IMR-90 (cell line): ENCODE measurements at regions not wholly inside any gene's neighbourhood (a gene's known extent, or its start where the extent isn't known, plus 50 kb on each side); places are given as distances from the start of the nearest gene placed in this dataset.

Experiments used
- ATAC-seq: fragments of 200-7000 bp; cut with Tn5 transposase; 2 replicates; pipeline ENCODE4 v1.9.1; 2020; ENCODE audit warnings: low read depth, mild to moderate bottlenecking, moderate library complexity
- BruUV-seq: library from RNA; stranded (reverse); fragments of 400-500 nt; replicated peaks from 2 replicates; lab custom pipeline; 2021; lab: Mats Ljungman, UMichigan
- CTCF ChIA-PET: fragments of 300-600 bp; formaldehyde crosslinking; extraction: SDS; loops from one replicate; lab custom pipeline; 2021; ENCODE audit warnings: antibody characterized with exemption; lab: Yijun Ruan, JAX
- POLR2A ChIA-PET: fragments of 300-600 bp; sonication (Branson Sonifier 250); formaldehyde crosslinking; loops from one replicate; lab custom pipeline; 2022; ENCODE audit warnings: antibody characterized with exemption; ENCODE audit not compliant: unreplicated experiment; lab: Charles Lee
- DNase-seq: peaks from one replicate; pipeline ENCODE4 v3.0.0; 2013
- H2AFZ ChIP-seq: replicated peaks from 2 replicates; pipeline ENCODE3; 2013; ENCODE audit warnings: low read length, mild to moderate bottlenecking; ENCODE audit not compliant: poor library complexity
- H2AK5ac ChIP-seq: 2 replicates; pipeline ENCODE4 v1.6.1; 2013; ENCODE audit warnings: low read depth, low read length, inconsistent platforms
- H2AK9ac ChIP-seq: replicated peaks from 2 replicates; pipeline ENCODE3; 2013; ENCODE audit warnings: mild to moderate bottlenecking, low read depth, low read length, moderate library complexity; ENCODE audit not compliant: poor library complexity
- H2BK120ac ChIP-seq: 2 replicates; pipeline ENCODE4 v1.6.1; 2013; ENCODE audit warnings: low read depth, low read length, inconsistent platforms
- H2BK15ac ChIP-seq: 3 replicates; pipeline ENCODE4 v1.6.1; 2013; ENCODE audit warnings: low read depth, low read length, inconsistent platforms
- H2BK20ac ChIP-seq: 2 replicates; pipeline ENCODE4 v1.6.1; 2013; ENCODE audit warnings: low read depth, mild to moderate bottlenecking, inconsistent platforms, low read length, moderate library complexity
- H2BK5ac ChIP-seq: 2 replicates; pipeline ENCODE4 v1.6.1; 2013; ENCODE audit warnings: mild to moderate bottlenecking, low read depth, low read length, inconsistent platforms; ENCODE audit not compliant: poor library complexity, severe bottlenecking
- H3K14ac ChIP-seq: replicated peaks from 2 replicates; pipeline ENCODE4 v1.6.1; 2013; ENCODE audit warnings: low read depth, low read length, inconsistent platforms
- H3K18ac ChIP-seq: 2 replicates; pipeline ENCODE4 v1.6.1; 2013; ENCODE audit warnings: low read depth, low read length, control low read depth
- H3K23ac ChIP-seq: 2 replicates; pipeline ENCODE4 v1.6.1; 2013; ENCODE audit warnings: low read depth, low read length, inconsistent platforms
- H3K27ac ChIP-seq: 2 replicates; pipeline ENCODE4 v1.5.1; 2013; ENCODE audit warnings: mild to moderate bottlenecking, control low read depth, low read length; ENCODE audit not compliant: insufficient read depth
- H3K27me3 ChIP-seq: 2 replicates; pipeline ENCODE4 v1.6.1; 2013; ENCODE audit warnings: low read length; ENCODE audit not compliant: control insufficient read depth, insufficient read depth
- H3K36me3 ChIP-seq: 2 replicates; pipeline ENCODE4 v1.6.1; 2013; ENCODE audit warnings: low read length, mixed read lengths; ENCODE audit not compliant: control insufficient read depth, insufficient read depth
- H3K4ac ChIP-seq: 2 replicates; pipeline ENCODE4 v1.6.1; 2013; ENCODE audit warnings: low read depth, low read length, inconsistent platforms
- H3K4me1 ChIP-seq: 2 replicates; pipeline ENCODE4 v1.6.1; 2013; ENCODE audit warnings: low read length, mixed read lengths; ENCODE audit not compliant: control insufficient read depth, insufficient read depth
- H3K4me2 ChIP-seq: 2 replicates; pipeline ENCODE4 v1.6.1; 2013; ENCODE audit warnings: low read depth, mild to moderate bottlenecking, control low read depth, low read length, moderate library complexity
- H3K4me3 ChIP-seq: 2 replicates; pipeline ENCODE4 v1.5.1; 2013; ENCODE audit warnings: low read depth, mild to moderate bottlenecking, control low read depth, low read length, moderate library complexity; ENCODE audit not compliant: insufficient read depth
- H3K56ac ChIP-seq: 2 replicates; pipeline ENCODE4 v1.6.1; 2013; ENCODE audit warnings: low read length, inconsistent platforms; ENCODE audit not compliant: insufficient read depth; ENCODE audit errors: extremely low read depth
- H3K79me1 ChIP-seq, 2 experiments: 2 replicates each; pipeline ENCODE4 v1.6.1; 2013; ENCODE audit warnings: low read length in 2 of 2, inconsistent platforms in 1 of 2, low read depth in 1 of 2
- H3K9ac ChIP-seq: 2 replicates; pipeline ENCODE4 v1.6.1; 2013; ENCODE audit warnings: low read depth, low read length, control low read depth
- H3K9me1 ChIP-seq: 2 replicates; pipeline ENCODE4 v1.6.1; 2013; ENCODE audit warnings: low read length, inconsistent platforms; ENCODE audit not compliant: insufficient read depth
- H3K9me3 ChIP-seq: 2 replicates; pipeline ENCODE4 v1.6.1; 2013; ENCODE audit warnings: low read length; ENCODE audit not compliant: control insufficient read depth, insufficient read depth
- H4K20me1 ChIP-seq: 2 replicates; pipeline ENCODE4 v1.6.1; 2013; ENCODE audit warnings: low read length, inconsistent platforms; ENCODE audit not compliant: insufficient read depth
- H4K5ac ChIP-seq: 2 replicates; pipeline ENCODE4 v1.6.1; 2013; ENCODE audit warnings: mild to moderate bottlenecking, low read depth, low read length, control low read depth
- H4K8ac ChIP-seq, 2 experiments: 2 replicates each; pipeline ENCODE4 v1.6.1; 2013; ENCODE audit warnings: low read depth in 2 of 2, low read length in 2 of 2, control low read depth in 1 of 2, inconsistent platforms in 1 of 2
- H4K91ac ChIP-seq: 2 replicates; pipeline ENCODE4 v1.6.1; 2013; ENCODE audit warnings: low read depth, low read length, inconsistent platforms; ENCODE audit not compliant: insufficient read depth
- CHD1 ChIP-seq: IDR thresholded peaks from 2 replicates; pipeline ENCODE4 v1.6.1; 2012; ENCODE audit warnings: low read depth, low read length, improper control_type of control experiment
- CTCF ChIP-seq: conservative IDR thresholded peaks from 2 replicates; pipeline ENCODE4 v1.5.1; 2012; ENCODE audit warnings: mild to moderate bottlenecking, low read depth, low read length, improper control_type of control experiment
- FOS ChIP-seq: fragments of 150-350 bp; IDR thresholded peaks from 2 replicates; pipeline ENCODE4 v1.6.1; 2016; ENCODE audit warnings: low read depth, low read length
- MAFK ChIP-seq: IDR thresholded peaks from 2 replicates; pipeline ENCODE4 v1.6.1; 2012; ENCODE audit warnings: low read depth, low read length, improper control_type of control experiment
- MAZ ChIP-seq: IDR thresholded peaks from 2 replicates; pipeline ENCODE4 v1.6.1; 2012; ENCODE audit warnings: low read depth, mild to moderate bottlenecking, low read length, improper control_type of control experiment, moderate library complexity, borderline replicate concordance
- MXI1 ChIP-seq: IDR thresholded peaks from 2 replicates; pipeline ENCODE4 v1.6.1; 2012; ENCODE audit warnings: low read depth, mild to moderate bottlenecking, low read length, moderate library complexity, borderline replicate concordance
- RAD21 ChIP-seq: IDR thresholded peaks from 2 replicates; pipeline ENCODE4 v1.6.1; 2012; ENCODE audit warnings: low read length, improper control_type of control experiment
- WGBS, 2 experiments: methylation state at CpG; one replicate each; pipeline versions ENCODE4 v1.1.5 to v1.1.7; 2013; ENCODE audit warnings: missing lambda C conversion rate in 2 of 2; ENCODE audit not compliant: insufficient read length in 1 of 2; ENCODE audit errors: extremely low coverage in 2 of 2; 5-methylcytosine and 5-hydroxymethylcytosine counted together
- dilution Hi-C: fragments of 300-500 bp; cut with HindIII; formaldehyde crosslinking; loops from one replicate; pipeline ENCODE4 v1.14.3; 2018; ENCODE audit warnings: low sequenced_read_pairs; ENCODE audit not compliant: unreplicated experiment
- in situ Hi-C: fragments of 300-500 bp; cut with MboI; formaldehyde crosslinking; loops from 3 replicates; pipeline ENCODE4 v1.14.3; 2019; ENCODE audit warnings: low sequenced_read_pairs, inconsistent platforms, mixed read lengths
- intact Hi-C: fragments of 100-400 bp; cut with micrococcal nuclease; formaldehyde crosslinking; loops from 2 replicates; pipeline ENCODE4 v1.10.0; 2022

GRCh38 chr4:60081839-60082238 is 1118.3 kb upstream of the ADGRL3 start:
- Histone ChIP-seq H2BK5ac (no peak overlapping the region), H3K9me3 (peaks cover 6% of the 10 kb centered on the region), H3K79me1 (no peaks in the 10 kb centered on the region), H3K4me1 (no peaks in the 10 kb centered on the region), H2BK20ac (no peak overlapping the region), H2AK9ac (no peak overlapping the region), H2AK5ac (no peak overlapping the region), H3K27me3 (no peaks in the 10 kb centered on the region), H3K14ac (no peak overlapping the region), H4K8ac (no peak overlapping the region), H2BK15ac (no peak overlapping the region), H3K9ac (no peak overlapping the region), H3K56ac (no peak overlapping the region), H3K9me1 (no peaks in the 10 kb centered on the region), H3K23ac (no peak overlapping the region), H3K18ac (no peak overlapping the region), H2AFZ (no peak overlapping the region), H4K5ac (no peak overlapping the region), H4K91ac (no peak overlapping the region), H2BK120ac (no peak overlapping the region), H3K4me2 (no peak overlapping the region), H3K36me3 (no peaks in the 10 kb centered on the region), H3K27ac (no peak overlapping the region), H4K20me1 (no peaks in the 10 kb centered on the region), H3K4ac (no peak overlapping the region), H3K4me3 (no peak overlapping the region)
- TF ChIP-seq MAZ: no peak
- no peak for TF ChIP-seq FOS
- TF ChIP-seq CTCF: no peak
- no peak for TF ChIP-seq RAD21
- TF ChIP-seq MAFK: no peak
- no peak for TF ChIP-seq MXI1
- TF ChIP-seq CHD1: no peak
- POLR2A ChIA-PET: no interaction called here
- in situ Hi-C loops: no loop called here
- intact Hi-C loops: no loop called here
- dilution Hi-C loops: no loop called here
- DNase-seq (no peak), ATAC-seq (no peak)
- WGBS, 2 experiments: no CpG with 5 or more reads among the region's 2 CpGs
- CTCF ChIA-PET: no interaction called here
- no TSS peak for BruUV-seq
